ENCODE measurements at regions not wholly inside any gene's neighbourhood (a gene's known extent, or its start where the extent isn't known, plus 50 kb on each side); places are given as distances from the start of the nearest gene placed in this dataset.

DNA sequence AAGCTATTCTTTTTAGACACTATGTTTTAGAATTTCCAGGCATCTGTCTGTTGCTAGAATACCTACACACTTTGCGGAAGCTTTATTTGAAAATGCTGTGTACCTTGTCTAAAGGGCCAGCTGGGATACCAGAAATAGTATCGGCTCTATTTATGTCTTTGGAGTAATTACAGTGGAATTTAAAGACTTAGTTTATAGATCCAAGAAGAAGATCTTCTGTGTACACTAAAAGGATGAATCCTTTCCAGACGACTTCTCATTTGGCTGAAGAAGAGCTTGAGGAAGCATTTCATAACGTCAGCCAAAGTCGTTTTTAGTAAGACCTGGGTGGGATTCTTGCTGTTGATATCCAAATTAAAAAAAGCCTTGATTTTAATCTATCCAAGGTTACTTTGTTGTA, 365.9 kb downstream of the INHBA start:
- DNase-seq (ENCODE audit: insufficient read length, low spot score) (no peak), FAIRE-seq (no peak)
- TF ChIP-seq, protein P1, sequence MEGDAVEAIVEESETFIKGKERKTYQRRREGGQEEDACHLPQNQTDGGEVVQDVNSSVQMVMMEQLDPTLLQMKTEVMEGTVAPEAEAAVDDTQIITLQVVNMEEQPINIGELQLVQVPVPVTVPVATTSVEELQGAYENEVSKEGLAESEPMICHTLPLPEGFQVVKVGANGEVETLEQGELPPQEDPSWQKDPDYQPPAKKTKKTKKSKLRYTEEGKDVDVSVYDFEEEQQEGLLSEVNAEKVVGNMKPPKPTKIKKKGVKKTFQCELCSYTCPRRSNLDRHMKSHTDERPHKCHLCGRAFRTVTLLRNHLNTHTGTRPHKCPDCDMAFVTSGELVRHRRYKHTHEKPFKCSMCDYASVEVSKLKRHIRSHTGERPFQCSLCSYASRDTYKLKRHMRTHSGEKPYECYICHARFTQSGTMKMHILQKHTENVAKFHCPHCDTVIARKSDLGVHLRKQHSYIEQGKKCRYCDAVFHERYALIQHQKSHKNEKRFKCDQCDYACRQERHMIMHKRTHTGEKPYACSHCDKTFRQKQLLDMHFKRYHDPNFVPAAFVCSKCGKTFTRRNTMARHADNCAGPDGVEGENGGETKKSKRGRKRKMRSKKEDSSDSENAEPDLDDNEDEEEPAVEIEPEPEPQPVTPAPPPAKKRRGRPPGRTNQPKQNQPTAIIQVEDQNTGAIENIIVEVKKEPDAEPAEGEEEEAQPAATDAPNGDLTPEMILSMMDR (IDR thresholded peaks at IDR 0.05; ENCODE audit: insufficient read depth, missing control alignments), result no peak

- DNase-seq (ENCODE audit: insufficient read length, low spot score), result no peak
- no peak for FAIRE-seq
- TF ChIP-seq, protein P1 (IDR thresholded peaks at IDR 0.05; ENCODE audit: insufficient read depth, missing control alignments), result no peak
Measured at GRCh38 chr7:41336455-41336952, 366.4 kb downstream of the INHBA start.

DNA sequence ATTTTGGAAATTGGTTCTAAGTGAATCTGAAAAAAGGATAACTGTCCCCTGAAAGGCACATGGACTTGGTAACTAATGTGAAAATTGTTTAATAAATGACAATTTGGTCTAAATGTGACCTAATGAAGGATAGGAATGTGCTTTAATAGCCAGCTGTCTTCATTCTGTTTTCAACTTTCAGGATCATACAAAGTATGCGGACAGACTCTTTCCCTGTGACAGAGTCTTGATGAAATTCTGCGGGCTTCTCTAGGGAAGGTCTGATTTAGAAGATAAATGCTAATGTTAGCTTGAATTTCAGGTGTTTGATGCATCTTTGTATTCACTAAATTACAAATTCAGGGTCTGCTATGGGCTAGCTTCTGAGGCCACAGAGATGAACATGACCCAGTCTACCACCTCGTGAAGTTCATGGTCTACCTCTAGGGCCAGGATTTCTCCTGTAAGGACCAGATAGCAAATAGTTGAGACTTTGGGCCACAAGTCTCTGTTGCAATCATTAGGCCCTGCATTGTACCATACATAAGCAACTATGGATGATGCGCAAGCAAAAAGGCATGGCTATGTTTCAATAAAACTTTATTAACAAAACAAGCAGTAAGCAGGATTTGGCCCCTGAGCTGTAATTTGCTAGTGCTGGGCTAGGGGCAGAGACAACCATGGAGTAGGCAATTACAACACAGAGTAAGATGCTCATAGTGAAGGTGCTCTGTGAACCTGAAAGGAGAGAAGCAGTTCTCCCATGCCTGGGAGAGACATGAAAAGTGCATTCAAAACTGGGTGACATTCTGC, 368.6 kb downstream of the INHBA start:
- no peak for DNase-seq (ENCODE audit: insufficient read length, low spot score)

GRCh38 chr7:41333511-41333910, 369.4 kb downstream of the INHBA start:
- no peak for DNase-seq (ENCODE audit: insufficient read length, low spot score)
- FAIRE-seq, result no peak
- TF ChIP-seq, protein P1 (IDR thresholded peaks at IDR 0.05; ENCODE audit: insufficient read depth, missing control alignments), result no peak

More for the DNA sequence above, 368.6 kb downstream of the INHBA start:
- TF ChIP-seq, protein P1 (IDR thresholded peaks at IDR 0.05; ENCODE audit: insufficient read depth, missing control alignments), result no peak
- no peak for FAIRE-seq

- TF ChIP-seq, protein P1 (IDR thresholded peaks at IDR 0.05; ENCODE audit: insufficient read depth, missing control alignments), result no peak
- DNase-seq (ENCODE audit: insufficient read length, low spot score), result no peak
- no peak for FAIRE-seq
Measured at GRCh38 chr7:41331194-41331593, 371.7 kb downstream of the INHBA start.

GRCh38 chr7:41328544-41328943, 374.3 kb downstream of the INHBA start:
- DNase-seq (ENCODE audit: insufficient read length, low spot score) (no peak), FAIRE-seq (no peak)
- TF ChIP-seq, protein P1 (IDR thresholded peaks at IDR 0.05; ENCODE audit: insufficient read depth, missing control alignments), result no peak

- no peak for DNase-seq (ENCODE audit: insufficient read length, low spot score)
- TF ChIP-seq, protein P1 (IDR thresholded peaks at IDR 0.05; ENCODE audit: insufficient read depth, missing control alignments), result no peak
- no peak for FAIRE-seq
Measured at GRCh38 chr7:41328131-41328530, 374.8 kb downstream of the INHBA start.

Data from D721Med (cell line).